Panc1 (cell line): ENCODE measurements at regions not wholly inside any gene's neighbourhood (a gene's known extent, or its start where the extent isn't known, plus 50 kb on each side); places are given as distances from the start of the nearest gene placed in this dataset.

ENCODE experiments used
- ATAC-seq: fragments of 200-7000 bp; cut with Tn5 transposase; 2 replicates; pipeline ENCODE4 v1.9.1; 2020; ENCODE audit warnings: mild to moderate bottlenecking, moderate library complexity
- BruUV-seq: library from RNA; stranded (reverse); fragments of 400-500 nt; replicated peaks from 2 replicates; lab custom pipeline; 2021; lab: Mats Ljungman, UMichigan
- CTCF ChIA-PET: fragments of 300-600 bp; sonication (Branson Sonifier 250); formaldehyde crosslinking; loops from one replicate; lab custom pipeline; 2022; ENCODE audit warnings: antibody characterized with exemption; lab: Charles Lee
- POLR2A ChIA-PET: fragments of 300-600 bp; sonication (Branson Sonifier 250); formaldehyde crosslinking; loops from one replicate; lab custom pipeline; 2022; ENCODE audit warnings: antibody characterized with exemption; lab: Charles Lee
- DNase-seq: peaks from one replicate; pipeline ENCODE4 v3.0.0-alpha.2; 2010; ENCODE audit warnings: low read depth, low spot score
- H3K27ac ChIP-seq: 2 replicates; pipeline ENCODE4 v1.5.1; 2011; ENCODE audit warnings: mild to moderate bottlenecking, low read length, inconsistent platforms
- H3K27me3 ChIP-seq: fragments of 200-500 bp; sonication (Bioruptor generic); 2 replicates; pipeline ENCODE4 v1.6.0; 2014; ENCODE audit warnings: low read length, inconsistent platforms; ENCODE audit not compliant: control insufficient read depth, insufficient read depth
- H3K36me3 ChIP-seq: fragments of 200-500 bp; sonication (Bioruptor generic); 2 replicates; pipeline ENCODE4 v1.5.1; 2014; ENCODE audit warnings: inconsistent platforms, mild to moderate bottlenecking, low read length, moderate library complexity; ENCODE audit not compliant: control insufficient read depth, insufficient read depth
- H3K4me1 ChIP-seq: 2 replicates; pipeline ENCODE4 v1.5.1; 2011; ENCODE audit warnings: inconsistent platforms, mild to moderate bottlenecking, low read length, moderate library complexity; ENCODE audit not compliant: control insufficient read depth, insufficient read depth
- H3K4me3 ChIP-seq, 2 experiments: 2 replicates each; pipeline ENCODE4 v1.5.1; 2011 to 2012; ENCODE audit warnings: low read depth in 2 of 2, low read length in 2 of 2, mild to moderate bottlenecking in 2 of 2, inconsistent platforms in 1 of 2, moderate library complexity in 1 of 2
- H3K9me3 ChIP-seq: fragments of 200-500 bp; sonication (Bioruptor generic); 2 replicates; pipeline ENCODE4 v1.5.1; 2014; ENCODE audit warnings: low read depth, mild to moderate bottlenecking, inconsistent platforms, low read length, moderate library complexity; ENCODE audit not compliant: control insufficient read depth, insufficient read depth
- POLR2AphosphoS5 ChIP-seq: IDR thresholded peaks from 2 replicates; pipeline ENCODE4 v1.6.1; 2012; ENCODE audit warnings: mild to moderate bottlenecking, low read depth, low read length, moderate library complexity
- SIN3A ChIP-seq: IDR thresholded peaks from 2 replicates; pipeline ENCODE4 v1.6.1; 2012; ENCODE audit warnings: low read depth, mild to moderate bottlenecking, low read length, moderate library complexity, borderline replicate concordance; ENCODE audit not compliant: insufficient read depth
- TCF7L2 ChIP-seq: IDR thresholded peaks from 2 replicates; pipeline ENCODE4 v1.6.1; 2011; ENCODE audit warnings: mild to moderate bottlenecking, low read depth, low read length, inconsistent platforms
- in situ Hi-C: cut with HindIII; loops from 2 replicates; pipeline ENCODE4 v1.10.0; 2016; ENCODE audit warnings: low sequenced_read_pairs, low pct_unique_long_range_greater_than_20kb
- intact Hi-C: fragments of 100-400 bp; cut with micrococcal nuclease; formaldehyde crosslinking; loops from one replicate; pipeline ENCODE4 v1.10.0; 2022; ENCODE audit not compliant: unreplicated experiment
- TF ChIP-seq, protein P1 (sequence below): fragments of 450-650 bp; IDR thresholded peaks from 2 replicates; pipeline ENCODE4 v1.5.1; 2017; ENCODE audit warnings: mild to moderate bottlenecking
- TF ChIP-seq, protein P2 (sequence below), 2 experiments: IDR thresholded peaks; 2 replicates each; pipeline ENCODE4 v1.6.1; 2011 to 2012; ENCODE audit warnings: low read depth in 2 of 2, control low read depth in 1 of 2, low read length in 1 of 2, mild to moderate bottlenecking in 1 of 2, moderate library complexity in 1 of 2; ENCODE audit not compliant: insufficient read depth in 1 of 2

DNA sequence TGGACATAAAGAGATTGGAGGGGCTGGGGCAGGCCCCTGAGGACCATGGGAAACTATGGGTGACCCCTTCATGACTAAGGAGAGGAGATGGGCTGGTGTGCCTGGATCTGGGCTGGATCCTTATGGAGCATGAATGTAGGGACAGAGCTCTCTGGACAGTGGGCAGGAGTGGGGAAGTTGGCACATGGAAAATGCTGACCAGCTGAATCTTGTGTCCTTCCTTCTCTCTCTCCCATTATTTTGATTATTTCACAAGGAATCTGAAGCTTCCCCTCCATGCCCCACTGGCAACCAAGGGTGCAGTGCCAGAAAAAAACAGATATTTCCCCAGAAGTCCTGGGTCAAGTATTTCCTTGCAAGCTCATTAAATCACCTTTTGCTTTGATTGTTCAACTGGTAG is 175.2 kb downstream of the DHX35 start:
- H3K36me3 ChIP-seq, result no peaks in the 10 kb centered on the region
- H3K4me3 ChIP-seq, result no peak overlapping the region
- no peaks in the 10 kb centered on the region for H3K4me1 ChIP-seq
- peaks cover 9% of the 10 kb centered on the region for H3K27me3 ChIP-seq
- CTCF ChIA-PET, result no interaction called here
- POLR2A ChIA-PET, result no interaction called here
- no peak overlapping the region for H3K27ac ChIP-seq
- no peaks in the 10 kb centered on the region for H3K9me3 ChIP-seq
- DNase-seq (no peak), ATAC-seq (no peak)
- in situ Hi-C loops, result no loop called here
- TF ChIP-seq POLR2AphosphoS5, result no peak
- TF ChIP-seq, protein P1, sequence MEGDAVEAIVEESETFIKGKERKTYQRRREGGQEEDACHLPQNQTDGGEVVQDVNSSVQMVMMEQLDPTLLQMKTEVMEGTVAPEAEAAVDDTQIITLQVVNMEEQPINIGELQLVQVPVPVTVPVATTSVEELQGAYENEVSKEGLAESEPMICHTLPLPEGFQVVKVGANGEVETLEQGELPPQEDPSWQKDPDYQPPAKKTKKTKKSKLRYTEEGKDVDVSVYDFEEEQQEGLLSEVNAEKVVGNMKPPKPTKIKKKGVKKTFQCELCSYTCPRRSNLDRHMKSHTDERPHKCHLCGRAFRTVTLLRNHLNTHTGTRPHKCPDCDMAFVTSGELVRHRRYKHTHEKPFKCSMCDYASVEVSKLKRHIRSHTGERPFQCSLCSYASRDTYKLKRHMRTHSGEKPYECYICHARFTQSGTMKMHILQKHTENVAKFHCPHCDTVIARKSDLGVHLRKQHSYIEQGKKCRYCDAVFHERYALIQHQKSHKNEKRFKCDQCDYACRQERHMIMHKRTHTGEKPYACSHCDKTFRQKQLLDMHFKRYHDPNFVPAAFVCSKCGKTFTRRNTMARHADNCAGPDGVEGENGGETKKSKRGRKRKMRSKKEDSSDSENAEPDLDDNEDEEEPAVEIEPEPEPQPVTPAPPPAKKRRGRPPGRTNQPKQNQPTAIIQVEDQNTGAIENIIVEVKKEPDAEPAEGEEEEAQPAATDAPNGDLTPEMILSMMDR, result no peak
- TF ChIP-seq TCF7L2, result no peak
- TF ChIP-seq SIN3A, result no peak
- TF ChIP-seq, protein P2, sequence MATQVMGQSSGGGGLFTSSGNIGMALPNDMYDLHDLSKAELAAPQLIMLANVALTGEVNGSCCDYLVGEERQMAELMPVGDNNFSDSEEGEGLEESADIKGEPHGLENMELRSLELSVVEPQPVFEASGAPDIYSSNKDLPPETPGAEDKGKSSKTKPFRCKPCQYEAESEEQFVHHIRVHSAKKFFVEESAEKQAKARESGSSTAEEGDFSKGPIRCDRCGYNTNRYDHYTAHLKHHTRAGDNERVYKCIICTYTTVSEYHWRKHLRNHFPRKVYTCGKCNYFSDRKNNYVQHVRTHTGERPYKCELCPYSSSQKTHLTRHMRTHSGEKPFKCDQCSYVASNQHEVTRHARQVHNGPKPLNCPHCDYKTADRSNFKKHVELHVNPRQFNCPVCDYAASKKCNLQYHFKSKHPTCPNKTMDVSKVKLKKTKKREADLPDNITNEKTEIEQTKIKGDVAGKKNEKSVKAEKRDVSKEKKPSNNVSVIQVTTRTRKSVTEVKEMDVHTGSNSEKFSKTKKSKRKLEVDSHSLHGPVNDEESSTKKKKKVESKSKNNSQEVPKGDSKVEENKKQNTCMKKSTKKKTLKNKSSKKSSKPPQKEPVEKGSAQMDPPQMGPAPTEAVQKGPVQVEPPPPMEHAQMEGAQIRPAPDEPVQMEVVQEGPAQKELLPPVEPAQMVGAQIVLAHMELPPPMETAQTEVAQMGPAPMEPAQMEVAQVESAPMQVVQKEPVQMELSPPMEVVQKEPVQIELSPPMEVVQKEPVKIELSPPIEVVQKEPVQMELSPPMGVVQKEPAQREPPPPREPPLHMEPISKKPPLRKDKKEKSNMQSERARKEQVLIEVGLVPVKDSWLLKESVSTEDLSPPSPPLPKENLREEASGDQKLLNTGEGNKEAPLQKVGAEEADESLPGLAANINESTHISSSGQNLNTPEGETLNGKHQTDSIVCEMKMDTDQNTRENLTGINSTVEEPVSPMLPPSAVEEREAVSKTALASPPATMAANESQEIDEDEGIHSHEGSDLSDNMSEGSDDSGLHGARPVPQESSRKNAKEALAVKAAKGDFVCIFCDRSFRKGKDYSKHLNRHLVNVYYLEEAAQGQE (IDR thresholded peaks at IDR 0.05; ENCODE audit: insufficient read depth in 1 of 2, low read depth in 2 of 2, low read length in 1 of 2), result no peak
- intact Hi-C loops, result no loop called here
- BruUV-seq, result no TSS peak

DNA sequence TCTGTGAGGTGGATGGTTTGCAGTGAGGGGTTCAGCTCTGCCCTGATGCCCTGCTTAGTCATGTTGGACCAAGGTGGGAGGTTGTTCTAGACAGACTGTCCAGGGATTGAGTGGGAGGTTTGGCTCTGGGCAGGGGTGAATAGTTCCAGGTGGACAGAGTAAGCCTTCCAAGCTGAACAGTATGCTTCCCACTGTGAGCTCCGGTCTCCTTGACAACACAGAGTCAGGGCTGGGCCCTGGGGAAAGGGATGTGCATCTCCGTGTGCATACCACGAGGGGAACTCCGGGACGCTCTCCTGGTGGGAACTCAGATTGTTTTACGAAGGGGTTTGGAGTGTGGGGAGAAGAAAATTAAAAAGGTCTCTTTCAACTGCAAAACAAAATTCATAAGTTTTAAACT is 174.7 kb downstream of the DHX35 start:
- ATAC-seq (no peak; the same call in 1 of the 2 replicates), DNase-seq (no peak)
- TF ChIP-seq TCF7L2, result no peak
- TF ChIP-seq, protein P2 (IDR thresholded peaks at IDR 0.05; ENCODE audit: insufficient read depth in 1 of 2, low read depth in 2 of 2, low read length in 1 of 2), result no peak
- TF ChIP-seq POLR2AphosphoS5, result no peak
- TF ChIP-seq SIN3A, result no peak
- TF ChIP-seq, protein P1, result no peak
- ChIA-PET POLR2A (no interaction called here), CTCF (no interaction called here)
- in situ Hi-C loops (no loop called here), intact Hi-C loops (no loop called here)
- Histone ChIP-seq H3K27me3 (peaks cover 8% of the 10 kb centered on the region), H3K4me3 (no peak overlapping the region), H3K9me3 (no peaks in the 10 kb centered on the region), H3K27ac (no peak overlapping the region), H3K4me1 (no peaks in the 10 kb centered on the region), H3K36me3 (no peaks in the 10 kb centered on the region)
- no TSS peak for BruUV-seq
